H1 (cell line): ENCODE measurements at regions not wholly inside any gene's neighbourhood (a gene's known extent, or its start where the extent isn't known, plus 50 kb on each side); places are given as distances from the start of the nearest gene placed in this dataset.

ENCODE experiments used
- CTCF ChIA-PET: fragments of 300-600 bp; sonication (Branson Sonifier 250); formaldehyde crosslinking; loops from one replicate; lab custom pipeline; 2021; ENCODE audit not compliant: partially characterized antibody; lab: Charles Lee
- POLR2A ChIA-PET: fragments of 300-600 bp; sonication (Branson Sonifier 250); formaldehyde crosslinking; loops from one replicate; lab custom pipeline; 2021; ENCODE audit warnings: inconsistent platforms; ENCODE audit not compliant: partially characterized antibody; lab: Charles Lee
- DNase-seq, 2 experiments: peaks; one replicate each; pipeline versions ENCODE4 v3.0.0 to v3.0.0-alpha.2; 2010 to 2022; ENCODE audit warnings: low spot score in 2 of 2, low read depth in 1 of 2, mixed read lengths in 1 of 2
- FAIRE-seq: peaks from 2 replicates; lab custom pipeline; 2011; peaks lifted over from hg19 to GRCh38; lab: Jason Lieb, UNC
- H2AFZ ChIP-seq: 2 replicates; pipeline ENCODE4 v1.8.1; 2012; ENCODE audit warnings: low read length, inconsistent platforms
- H2AK5ac ChIP-seq: 2 replicates; pipeline ENCODE4 v1.6.1; 2013; ENCODE audit warnings: low read depth, low read length
- H2BK120ac ChIP-seq: replicated peaks from 2 replicates; pipeline ENCODE3; 2013; ENCODE audit warnings: low read depth, low read length, inconsistent platforms
- H2BK12ac ChIP-seq: 2 replicates; pipeline ENCODE4 v1.6.1; 2013; ENCODE audit warnings: low read depth, low read length
- H2BK15ac ChIP-seq: 2 replicates; pipeline ENCODE4 v1.6.1; 2013; ENCODE audit warnings: low read length
- H2BK20ac ChIP-seq: 2 replicates; pipeline ENCODE4 v1.6.1; 2013; ENCODE audit warnings: low read length
- H2BK5ac ChIP-seq: 2 replicates; pipeline ENCODE4 v1.6.1; 2013; ENCODE audit warnings: low read depth, low read length
- H3K14ac ChIP-seq: 2 replicates; pipeline ENCODE4 v1.6.1; 2013; ENCODE audit warnings: inconsistent platforms; ENCODE audit not compliant: insufficient read length
- H3K18ac ChIP-seq: 2 replicates; pipeline ENCODE4 v1.6.1; 2013; ENCODE audit warnings: low read length; ENCODE audit errors: extremely low read depth
- H3K23ac ChIP-seq: 2 replicates; pipeline ENCODE4 v1.6.1; 2013; ENCODE audit warnings: inconsistent platforms; ENCODE audit not compliant: insufficient read length
- H3K23me2 ChIP-seq: 2 replicates; pipeline ENCODE4 v1.6.1; 2013; ENCODE audit warnings: low read depth, low read length
- H3K27ac ChIP-seq: 2 replicates; pipeline ENCODE4 v1.6.1; 2011; ENCODE audit warnings: low read depth, low read length, inconsistent platforms
- H3K27me3 ChIP-seq, 4 experiments: replicated peaks in 1 of 4; 1 replicate in 1 of 4; 2 replicates in 3 of 4; pipeline versions ENCODE4 v1.6.1 to v1.8.1; 2011 to 2013; ENCODE audit warnings: low read length in 3 of 4, mild to moderate bottlenecking in 3 of 4, inconsistent platforms in 2 of 4, mixed read lengths in 2 of 4, moderate library complexity in 1 of 4; ENCODE audit not compliant: control insufficient read depth in 3 of 4, insufficient read depth in 3 of 4; ENCODE audit errors: extremely low read depth in 1 of 4
- H3K36me3 ChIP-seq, 4 experiments: 2 replicates each; pipeline versions ENCODE4 v1.6.1 to v1.8.1; 2011 to 2013; ENCODE audit warnings: mild to moderate bottlenecking in 4 of 4, low read length in 3 of 4, moderate library complexity in 2 of 4, control low read depth in 1 of 4, inconsistent platforms in 1 of 4; ENCODE audit not compliant: insufficient read depth in 4 of 4, control insufficient read depth in 2 of 4
- H3K4ac ChIP-seq: replicated peaks from 2 replicates; pipeline ENCODE3; 2013; ENCODE audit warnings: low read length, low read depth, mixed read lengths, inconsistent platforms; ENCODE audit not compliant: insufficient read length
- H3K4me1 ChIP-seq, 4 experiments: replicated peaks in 1 of 4; 1 replicate in 1 of 4; 2 replicates in 3 of 4; pipeline versions ENCODE4 v1.6.1 to v1.8.1; 2011 to 2013; ENCODE audit warnings: low read length in 3 of 4, inconsistent platforms in 2 of 4, mixed read lengths in 1 of 4; ENCODE audit not compliant: insufficient read depth in 4 of 4, control insufficient read depth in 3 of 4
- H3K4me2 ChIP-seq, 2 experiments: 2 replicates each; pipeline versions ENCODE4 v1.6.1 to v1.8.1; 2011 to 2013; ENCODE audit warnings: low read depth in 2 of 2, low read length in 2 of 2, control low read depth in 1 of 2, inconsistent platforms in 1 of 2, mild to moderate bottlenecking in 1 of 2; ENCODE audit not compliant: insufficient read depth in 1 of 2
- H3K4me3 ChIP-seq, 4 experiments: fragments of 200-600, 300-600 bp in 1 of 4; sonication (generic), shearing (Covaris generic), sonication (Bioruptor Twin) in 1 of 4; 2 replicates each; pipeline versions ENCODE4 v1.5.1 to v1.8.1; 2011 to 2016; ENCODE audit warnings: low read length in 4 of 4, low read depth in 3 of 4, control low read depth in 2 of 4, inconsistent platforms in 2 of 4, mild to moderate bottlenecking in 2 of 4, mixed read lengths in 1 of 4, moderate library complexity in 1 of 4; ENCODE audit not compliant: insufficient read depth in 2 of 4; ENCODE audit errors: extremely low read depth in 1 of 4
- H3K56ac ChIP-seq: replicated peaks from 2 replicates; pipeline ENCODE3; 2013; ENCODE audit warnings: low read depth, mild to moderate bottlenecking, mixed read lengths, low read length, inconsistent platforms; ENCODE audit not compliant: insufficient read length
- H3K79me1 ChIP-seq: 2 replicates; pipeline ENCODE4 v1.6.1; 2013; ENCODE audit warnings: low read depth, low read length, control low read depth
- H3K79me2 ChIP-seq, 2 experiments: 2 replicates each; pipeline versions ENCODE4 v1.6.1 to v1.8.1; 2012 to 2013; ENCODE audit warnings: low read length in 2 of 2, mild to moderate bottlenecking in 2 of 2, inconsistent platforms in 1 of 2; ENCODE audit not compliant: insufficient read depth in 2 of 2, control insufficient read depth in 1 of 2
- H3K9ac ChIP-seq, 4 experiments: replicated peaks in 1 of 4; 1 replicate in 1 of 4; 2 replicates in 3 of 4; pipeline versions ENCODE4 v1.6.1 to v1.8.1; 2011 to 2013; ENCODE audit warnings: low read depth in 3 of 4, low read length in 3 of 4, control low read depth in 2 of 4, mild to moderate bottlenecking in 2 of 4, moderate library complexity in 2 of 4, inconsistent platforms in 1 of 4; ENCODE audit errors: extremely low read depth in 1 of 4
- H3K9me3 ChIP-seq, 2 experiments: 2 replicates each; pipeline versions ENCODE4 v1.6.1 to v1.8.1; 2012 to 2013; ENCODE audit warnings: mild to moderate bottlenecking in 2 of 2, moderate library complexity in 2 of 2, control low read depth in 1 of 2, inconsistent platforms in 1 of 2, low read depth in 1 of 2, low read length in 1 of 2, mixed read lengths in 1 of 2; ENCODE audit not compliant: insufficient read depth in 2 of 2
- H4K20me1 ChIP-seq, 2 experiments: replicated peaks in 1 of 2; 2 replicates each; pipeline versions ENCODE3 to v1.8.1; 2011 to 2013; ENCODE audit warnings: inconsistent platforms in 2 of 2, low read length in 2 of 2, mild to moderate bottlenecking in 1 of 2; ENCODE audit not compliant: insufficient read depth in 2 of 2, control insufficient read depth in 1 of 2
- H4K5ac ChIP-seq: 2 replicates; pipeline ENCODE4 v1.6.1; 2013; ENCODE audit warnings: low read length, low read depth, mixed read lengths, inconsistent platforms; ENCODE audit not compliant: insufficient read length
- H4K8ac ChIP-seq: 2 replicates; pipeline ENCODE4 v1.8.0; 2013; ENCODE audit warnings: mild to moderate bottlenecking, moderate library complexity, low read length, inconsistent platforms; ENCODE audit not compliant: insufficient read depth; ENCODE audit errors: extremely low read depth
- H4K91ac ChIP-seq: replicated peaks from 2 replicates; pipeline ENCODE3; 2013; ENCODE audit warnings: low read length, mixed read lengths, inconsistent platforms; ENCODE audit not compliant: insufficient read length
- BRCA1 ChIP-seq: IDR thresholded peaks from 2 replicates; pipeline ENCODE4 v1.6.1; 2012; ENCODE audit warnings: low read depth, low read length, improper control_type of control experiment
- CHD2 ChIP-seq: IDR thresholded peaks from 2 replicates; pipeline ENCODE4 v1.6.1; 2012; ENCODE audit warnings: low read length, improper control_type of control experiment
- EZH2 ChIP-seq: fragments of 200-600 bp; sonication (generic); IDR thresholded peaks from 2 replicates; pipeline ENCODE4 v1.7.1; 2012; ENCODE audit warnings: low read depth, mild to moderate bottlenecking, moderate library complexity, low read length, inconsistent platforms; ENCODE audit not compliant: severe bottlenecking
- HDAC6 ChIP-seq: IDR thresholded peaks from one replicate; pipeline ENCODE4 v1.7.1; 2012; ENCODE audit warnings: low read depth, mild to moderate bottlenecking, inconsistent platforms, low read length, moderate library complexity
- KDM1A ChIP-seq: fragments of 200-600, 300-600 bp; sonication (generic); IDR thresholded peaks from 2 replicates; pipeline ENCODE4 v1.7.1; 2016; ENCODE audit warnings: mild to moderate bottlenecking, low read length, borderline replicate concordance
- POLR2A ChIP-seq, 2 experiments: IDR thresholded peaks; 1 replicate in 1 of 2; 2 replicates in 1 of 2; pipeline ENCODE4 v1.6.1; 2011; ENCODE audit warnings: low read depth in 2 of 2, low read length in 2 of 2, mild to moderate bottlenecking in 2 of 2; ENCODE audit errors: control extremely low read depth in 1 of 2
- POLR2AphosphoS5 ChIP-seq: IDR thresholded peaks from 2 replicates; pipeline ENCODE4 v1.6.1; 2011; ENCODE audit warnings: low read depth, low read length
- SIX5 ChIP-seq: IDR thresholded peaks from 2 replicates; pipeline ENCODE4 v1.6.1; 2011; ENCODE audit warnings: mild to moderate bottlenecking, low read depth, low read length
- TBP ChIP-seq: IDR thresholded peaks from 2 replicates; pipeline ENCODE4 v1.6.1; 2011; ENCODE audit warnings: low read depth, low read length, improper control_type of control experiment
- WGBS, 2 experiments: shearing (Covaris generic) in 1 of 2; methylation state at CpG; one replicate each; pipeline versions ENCODE4 v1.1.6 to v1.1.7; 2013 to 2015; ENCODE audit warnings: low lambda C conversion rate in 2 of 2, mixed read lengths in 2 of 2, inconsistent platforms in 1 of 2, low coverage in 1 of 2, missing lambda C conversion rate in 1 of 2; ENCODE audit not compliant: insufficient replicate concordance in 2 of 2, insufficient coverage in 1 of 2, insufficient read length in 1 of 2; ENCODE audit errors: extremely low coverage in 1 of 2, missing lambda C conversion rate in 1 of 2; 5-methylcytosine and 5-hydroxymethylcytosine counted together
- TF ChIP-seq, protein P1 (sequence below): IDR thresholded peaks from 2 replicates; pipeline ENCODE4 v1.6.1; 2012; ENCODE audit warnings: low read length, inconsistent platforms

DNA sequence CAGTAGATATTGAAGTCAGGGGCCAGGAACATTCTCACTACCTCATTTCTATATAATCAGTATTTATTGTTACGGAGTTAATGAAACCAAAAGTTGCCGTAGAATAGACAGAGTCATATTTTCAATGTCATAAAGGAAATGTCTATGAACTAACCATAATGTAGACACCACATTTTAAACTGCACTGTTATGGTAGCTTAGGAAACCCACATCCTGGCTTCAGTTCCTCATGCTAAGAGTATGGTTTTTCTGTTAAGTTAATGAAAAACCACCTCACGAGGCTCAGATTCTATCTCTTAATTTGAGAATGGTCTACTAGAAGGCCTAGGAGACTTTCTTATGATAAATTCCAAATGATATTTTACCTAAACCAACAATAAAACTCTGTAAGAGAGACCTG lies 166.5 kb downstream of the TMEM26 start:
- no peak overlapping the region for H4K91ac ChIP-seq
- no peak overlapping the region for H3K23ac ChIP-seq
- no peak overlapping the region for H2BK20ac ChIP-seq
- H3K79me1 ChIP-seq = no peaks in the 10 kb centered on the region
- H4K5ac ChIP-seq = no peak overlapping the region
- no peaks in the 10 kb centered on the region for H3K23me2 ChIP-seq
- H3K36me3 ChIP-seq = peaks cover 0 to 2% (median 0%) of the 10 kb centered on the region in 4 experiments; a peak in 2 of 8 replicates
- no peak overlapping the region for H3K4ac ChIP-seq
- ChIA-PET POLR2A (no interaction called here), CTCF (interaction anchor here (0.7 to 1.2 kb wide), 4 partner anchors 15 to 470 kb away, joined by 3 to 5 read pairs (median 4); no protein-coding TSS in a partner anchor)
- no peak overlapping the region for H2BK5ac ChIP-seq
- H3K9me3 ChIP-seq = peaks cover 0 to 4% of the 10 kb centered on the region in 2 experiments; a peak in 1 of 4 replicates
- no peaks in the 10 kb centered on the region for H4K20me1 ChIP-seq
- H3K18ac ChIP-seq = no peak overlapping the region
- H3K79me2 ChIP-seq = no peaks in the 10 kb centered on the region
- H2AK5ac ChIP-seq = no peak overlapping the region
- no peak overlapping the region for H2BK12ac ChIP-seq
- no peak overlapping the region for H2BK15ac ChIP-seq
- FAIRE-seq (no peak), DNase-seq (no peak)
- WGBS, 2 experiments = 94% methylated on average over 3 of the region's 3 CpGs; no CpG with 5 or more reads in 1 of the 2 experiments
- no peak overlapping the region for H2AFZ ChIP-seq
- no peak overlapping the region for H4K8ac ChIP-seq
- no peak overlapping the region for H3K14ac ChIP-seq
- no peak overlapping the region for H3K27ac ChIP-seq
- no peak overlapping the region for H3K56ac ChIP-seq
- no peak overlapping the region for H2BK120ac ChIP-seq
- no peak overlapping the region for H3K9ac ChIP-seq
- no peak for TF ChIP-seq TBP
- TF ChIP-seq HDAC6 = no peak
- TF ChIP-seq CHD2 = no peak
- TF ChIP-seq POLR2AphosphoS5 = no peak
- no peak for TF ChIP-seq BRCA1
- no peak for TF ChIP-seq POLR2A (IDR thresholded peaks at IDR 0.05; ENCODE audit: control extremely low read depth in 1 of 2, low read depth in 2 of 2, low read length in 2 of 2)
- no peak for TF ChIP-seq KDM1A
- no peak for TF ChIP-seq EZH2
- TF ChIP-seq, protein P1, sequence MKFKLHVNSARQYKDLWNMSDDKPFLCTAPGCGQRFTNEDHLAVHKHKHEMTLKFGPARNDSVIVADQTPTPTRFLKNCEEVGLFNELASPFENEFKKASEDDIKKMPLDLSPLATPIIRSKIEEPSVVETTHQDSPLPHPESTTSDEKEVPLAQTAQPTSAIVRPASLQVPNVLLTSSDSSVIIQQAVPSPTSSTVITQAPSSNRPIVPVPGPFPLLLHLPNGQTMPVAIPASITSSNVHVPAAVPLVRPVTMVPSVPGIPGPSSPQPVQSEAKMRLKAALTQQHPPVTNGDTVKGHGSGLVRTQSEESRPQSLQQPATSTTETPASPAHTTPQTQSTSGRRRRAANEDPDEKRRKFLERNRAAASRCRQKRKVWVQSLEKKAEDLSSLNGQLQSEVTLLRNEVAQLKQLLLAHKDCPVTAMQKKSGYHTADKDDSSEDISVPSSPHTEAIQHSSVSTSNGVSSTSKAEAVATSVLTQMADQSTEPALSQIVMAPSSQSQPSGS = no peak
- no peak for TF ChIP-seq SIX5
- H3K4me3 ChIP-seq = no peak overlapping the region
- H3K4me1 ChIP-seq = no peaks in the 10 kb centered on the region; a peak in 1 of 7 replicates
- no peak overlapping the region for H3K4me2 ChIP-seq
- no peaks in the 10 kb centered on the region for H3K27me3 ChIP-seq
